HUDEP-2 (cell line): ENCODE measurements at regions not wholly inside any gene's neighbourhood (a gene's known extent, or its start where the extent isn't known, plus 50 kb on each side); places are given as distances from the start of the nearest gene placed in this dataset.
A peak's percentile ranks its signal among the peaks of the same experiment; 100 is the strongest.

ENCODE experiments used
- DNase-seq, 76 experiments: peaks; one replicate each; lab custom pipeline; 2025; ENCODE audit not compliant: unreplicated experiment in 76 of 76; lab: John Stamatoyannopoulos, UW

GRCh38 chr18:26794230-26795101 lies 71.0 kb downstream of the AQP4 start:
- DNase-seq, result no peak

DNA sequence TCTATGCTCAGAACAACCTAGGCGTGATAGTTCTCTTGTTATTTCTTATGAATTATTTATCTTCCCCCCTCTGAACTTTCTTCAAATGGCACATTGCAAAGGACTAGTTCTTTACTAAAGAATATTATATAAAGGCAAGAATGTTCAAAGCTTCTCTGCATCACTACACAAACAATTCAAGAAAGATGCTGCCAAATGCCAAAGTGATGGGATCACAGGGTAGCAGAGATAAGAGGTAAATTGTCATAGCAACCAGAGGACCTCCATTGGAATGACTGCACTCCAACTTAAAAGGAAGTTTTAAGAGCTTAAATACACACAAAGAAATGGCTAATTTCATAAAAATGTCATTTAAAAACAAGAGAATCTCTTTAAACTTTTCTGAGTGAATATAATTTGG lies 72.8 kb downstream of the AQP4 start:
- DNase-seq, result no peak

DNA sequence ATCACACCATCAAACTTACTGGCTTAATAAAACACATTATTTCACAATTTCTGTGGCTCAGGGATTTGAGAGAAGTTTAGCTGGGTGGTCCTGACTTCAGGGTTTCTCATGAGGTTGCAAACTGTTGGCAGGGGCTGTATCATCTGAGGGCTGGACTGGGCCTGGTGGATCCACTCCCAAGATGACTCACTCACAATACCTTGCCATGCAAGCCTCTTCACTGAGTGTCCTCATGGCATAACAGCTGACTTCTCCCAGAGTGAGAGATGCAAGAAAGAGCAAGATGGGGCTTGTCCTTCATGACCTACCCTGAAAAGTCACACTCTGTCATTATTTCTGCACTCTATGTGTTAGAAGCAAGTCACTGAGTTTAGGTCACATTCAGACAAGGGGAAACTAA lies 73.8 kb downstream of the AQP4 start:
- DNase-seq, result no peak

DNA sequence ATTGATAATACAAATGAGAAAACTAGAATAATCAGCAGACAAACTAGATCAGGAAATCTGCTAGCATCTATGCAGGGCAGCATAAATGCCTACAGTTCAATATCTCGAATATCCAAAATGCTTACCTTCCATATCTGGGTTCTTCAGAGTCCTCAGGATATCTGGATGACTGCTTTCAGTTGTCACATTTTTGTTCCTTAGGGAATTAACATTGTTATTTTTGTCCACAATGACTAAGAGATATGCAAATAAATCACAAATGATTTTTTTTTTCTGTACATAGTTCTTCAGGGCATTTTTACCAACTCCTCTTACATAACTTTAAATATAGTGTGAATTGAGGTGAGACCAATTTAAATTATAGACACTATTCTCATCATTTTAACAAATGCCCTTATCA lies 80.9 kb downstream of the AQP4 start:
- DNase-seq, result no peak

- DNase-seq, result no peak
Observed at GRCh38 chr18:26783170-26783569, 82.3 kb downstream of the AQP4 start.

- no peak for DNase-seq
Observed at GRCh38 chr18:26780520-26781325, 84.8 kb downstream of the AQP4 start.

GRCh38 chr18:26778054-26778393 lies 87.5 kb downstream of the AQP4 start:
- no peak for DNase-seq

DNA sequence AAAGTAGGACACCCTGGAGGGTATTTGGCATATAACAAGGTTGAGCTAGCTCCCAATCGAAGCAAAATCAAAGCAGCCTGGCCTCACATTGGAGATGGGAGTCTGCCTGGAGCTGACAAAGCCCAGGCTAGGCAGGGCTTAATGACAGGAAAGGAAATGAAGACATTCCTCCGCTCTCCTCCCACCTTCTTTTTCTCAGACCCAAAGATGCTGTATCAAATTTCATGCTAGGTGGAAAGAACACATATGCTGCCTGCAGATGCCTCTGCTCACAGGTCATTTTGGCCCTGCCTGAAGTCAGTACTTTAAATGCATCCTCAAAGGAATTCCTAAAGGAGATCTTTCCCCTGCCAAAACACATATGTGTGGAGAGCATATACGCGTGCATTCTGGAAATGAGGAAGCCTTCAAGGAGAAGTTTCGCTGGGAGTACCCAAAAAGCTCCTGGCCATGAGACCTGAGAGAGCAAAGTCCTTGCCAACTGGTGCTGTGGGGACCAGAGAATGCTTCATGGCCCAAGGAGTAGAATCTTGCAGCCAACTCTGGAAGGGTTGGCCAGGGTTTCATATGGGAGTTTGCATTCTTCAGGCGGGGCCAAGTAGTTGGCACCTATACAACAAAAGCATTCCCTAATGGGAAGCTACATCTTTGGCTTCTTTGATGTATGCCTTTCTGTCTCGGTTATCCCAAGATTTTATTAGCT lies 88.0 kb downstream of the AQP4 start:
- DNase-seq, result no peak

DNA sequence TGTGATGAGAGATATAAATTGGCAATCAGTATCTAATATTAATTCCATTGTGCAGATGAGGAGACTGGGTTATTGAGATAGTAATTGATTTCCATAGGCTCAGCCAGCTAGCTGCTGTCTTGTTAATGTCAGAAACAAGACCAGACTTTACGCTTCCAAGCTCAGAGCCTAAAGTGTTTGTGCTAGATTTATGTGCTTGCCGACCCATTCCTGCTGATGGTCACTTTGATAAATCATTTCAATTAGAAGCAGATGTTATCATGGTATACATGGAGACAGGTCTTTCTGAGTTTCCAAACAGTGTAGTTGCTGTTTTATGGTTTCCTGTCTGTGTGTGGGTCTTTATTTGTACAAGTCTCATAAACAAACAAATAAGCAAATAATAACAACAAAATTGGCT lies 92.8 kb downstream of the AQP4 start:
- DNase-seq, result no peak

DNA sequence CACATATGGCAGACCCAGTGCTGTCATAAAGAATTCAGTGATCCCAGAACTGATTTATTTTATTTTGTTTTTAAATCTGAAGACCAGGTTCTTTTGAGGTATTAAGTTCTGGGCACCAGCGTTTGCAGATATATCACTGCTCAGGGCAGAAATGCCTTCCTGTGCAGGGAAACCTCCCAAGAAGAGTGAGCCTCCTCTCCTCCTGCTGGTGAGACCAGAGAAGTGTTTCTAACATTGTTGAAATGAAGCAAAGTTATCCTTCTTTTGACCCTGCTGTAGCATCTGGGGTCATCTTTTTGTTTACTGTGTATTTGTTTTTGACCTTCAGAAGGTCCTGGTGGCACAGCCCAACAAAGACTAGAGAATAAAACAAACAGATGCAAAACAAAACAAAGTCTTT lies 94.0 kb downstream of the AQP4 start:
- DNase-seq, result peak in 1 of 76 experiments; percentile 10

DNA sequence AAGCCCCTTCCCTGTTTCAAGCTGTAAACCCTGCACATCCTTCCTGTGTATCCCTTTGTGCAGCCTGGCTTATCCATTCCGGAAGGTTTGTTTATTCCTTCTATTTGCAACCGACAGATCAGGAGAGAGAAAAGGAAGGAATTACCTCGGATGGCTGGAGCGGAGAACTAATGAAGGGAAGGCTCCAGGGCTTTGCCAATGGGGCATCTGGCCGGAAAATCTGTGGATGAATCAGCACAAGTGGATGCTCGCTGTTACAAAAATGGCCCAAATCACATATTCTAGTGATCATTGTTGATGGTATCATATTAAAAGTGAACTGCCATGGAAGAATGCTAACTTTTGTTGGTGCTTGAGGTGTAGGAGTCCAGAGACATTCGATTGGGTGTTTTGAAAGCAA lies 97.1 kb downstream of the AQP4 start:
- DNase-seq, result no peak

DNA sequence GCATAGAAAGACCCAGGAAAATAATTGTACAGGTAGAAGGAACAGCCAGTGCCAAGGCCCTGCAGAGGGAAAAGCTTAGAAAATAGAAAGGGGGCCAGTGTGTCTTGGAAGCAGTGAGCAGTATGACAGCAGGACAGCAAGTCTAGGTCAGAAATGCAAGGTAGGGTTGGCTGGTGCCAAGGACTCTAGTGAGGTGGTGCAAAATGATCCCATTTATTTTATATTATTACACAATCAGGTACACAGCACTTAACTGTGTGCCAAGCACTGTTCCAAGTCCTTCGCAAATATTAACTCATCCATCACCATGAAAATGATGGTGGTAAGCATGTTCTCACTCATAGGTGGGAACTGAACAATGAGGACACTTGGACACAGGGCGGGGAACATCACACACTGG lies 100.0 kb downstream of the AQP4 start:
- no peak for DNase-seq

DNA sequence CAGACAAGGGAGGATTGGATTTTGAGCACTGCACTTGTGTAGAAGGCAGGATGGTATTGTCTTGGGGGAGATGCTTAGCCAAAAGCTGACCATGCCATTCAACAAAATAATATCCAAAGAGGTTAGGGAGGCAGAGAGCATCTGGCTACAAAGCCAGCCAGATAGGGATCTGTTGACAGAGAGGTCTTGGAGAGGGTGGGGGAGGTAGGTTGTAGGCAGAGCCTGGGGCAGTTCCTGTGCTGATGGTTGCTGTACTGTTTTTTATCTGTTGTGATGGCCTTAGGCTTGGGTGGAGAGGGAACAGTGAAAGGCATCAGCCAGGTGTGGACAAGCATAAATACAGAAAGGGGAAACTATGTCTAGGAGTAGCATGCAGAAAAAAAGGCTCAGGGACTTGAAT lies 100.9 kb downstream of the AQP4 start:
- DNase-seq, result no peak

GRCh38 chr18:26764177-26764576 lies 101.3 kb downstream of the AQP4 start:
- DNase-seq, result no peak

- DNase-seq, result no peak
Observed at GRCh38 chr18:26763446-26764110, 101.9 kb downstream of the AQP4 start.

DNA sequence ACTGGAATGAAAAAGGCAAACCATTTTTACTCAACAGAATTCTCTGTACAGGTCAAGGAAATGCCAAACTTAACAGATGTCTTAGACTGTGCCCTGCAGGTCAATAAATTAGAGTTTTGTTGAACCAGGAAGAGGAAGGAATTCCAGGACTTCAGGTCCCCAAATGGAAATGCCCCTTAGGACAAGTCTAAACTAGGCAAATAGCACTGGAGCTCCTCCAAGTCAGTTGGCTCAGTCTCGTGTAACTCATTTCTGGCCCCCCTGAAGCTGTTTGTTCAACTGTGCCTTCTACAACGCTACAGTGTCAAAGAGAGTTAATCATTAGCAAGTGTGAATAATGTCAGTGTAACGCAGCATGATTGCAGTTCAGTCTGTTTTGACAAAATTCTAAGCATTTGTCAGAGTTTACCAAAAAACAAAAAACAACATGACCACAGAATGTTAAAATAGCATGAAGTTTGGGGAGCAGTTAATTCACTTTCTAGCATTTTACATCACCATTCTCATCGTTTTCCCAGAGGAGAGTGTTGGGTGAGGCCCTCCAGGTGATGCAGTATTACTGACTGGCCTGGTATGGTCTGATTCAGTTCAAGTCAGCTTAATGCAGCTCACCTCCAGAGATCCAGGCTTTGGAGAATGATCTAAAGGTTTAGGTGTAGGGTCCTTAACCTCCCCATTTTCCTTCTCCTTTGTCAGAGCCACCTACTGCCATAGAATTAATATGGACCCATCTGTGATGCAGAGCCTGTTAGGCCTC lies 108.1 kb downstream of the AQP4 start:
- no peak for DNase-seq

GRCh38 chr18:26756556-26756955 lies 109.0 kb downstream of the AQP4 start:
- no peak for DNase-seq

DNA sequence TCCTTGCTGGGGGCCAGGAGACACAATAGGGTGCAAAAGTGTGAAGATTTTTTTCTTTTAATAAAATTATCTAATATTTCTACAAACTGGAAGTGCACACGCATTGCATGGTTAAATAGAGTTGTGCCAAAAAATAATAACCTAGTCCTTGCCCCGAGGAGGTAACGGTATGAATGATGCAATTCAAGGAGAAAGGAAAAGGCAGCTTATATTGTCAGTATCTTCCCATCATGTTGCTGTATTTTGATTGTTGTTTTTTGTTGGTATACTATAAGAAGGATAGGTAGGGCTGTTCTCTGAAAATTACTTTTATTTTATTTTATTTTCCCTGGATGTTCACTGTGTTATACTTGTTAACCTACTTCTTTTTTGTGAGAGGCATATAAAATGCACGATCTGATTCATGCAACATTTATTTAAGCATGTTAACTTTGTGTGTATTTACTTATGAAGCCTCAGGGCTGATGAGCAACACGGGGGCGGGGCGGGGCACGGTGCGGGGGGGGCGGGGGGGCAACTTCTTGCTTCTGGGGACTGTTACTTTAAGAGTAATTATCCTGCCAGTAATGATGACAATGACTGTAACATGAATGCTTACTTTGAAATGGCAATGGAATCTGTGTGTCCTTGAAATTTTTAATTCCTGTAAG lies 118.6 kb downstream of the AQP4 start:
- no peak for DNase-seq

DNA sequence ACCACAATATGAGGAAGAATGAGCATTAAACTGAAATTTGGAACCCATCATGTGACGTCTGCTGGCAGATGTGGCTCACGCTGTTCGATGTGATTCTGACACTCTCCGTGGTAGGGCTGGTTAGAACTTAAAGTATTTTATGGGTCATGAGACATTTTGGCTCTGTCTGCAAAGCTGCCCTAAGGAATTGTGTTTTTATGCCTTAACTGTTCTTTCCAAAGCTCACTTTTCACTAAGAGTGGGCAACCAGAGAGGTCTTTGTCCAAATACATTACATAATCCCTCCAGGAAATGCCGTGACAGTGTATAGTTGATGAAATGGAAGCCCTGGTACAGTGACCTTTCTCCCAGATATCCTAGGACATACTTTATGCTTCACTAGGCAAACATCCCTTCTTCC lies 119.1 kb downstream of the AQP4 start:
- no peak for DNase-seq
